OCI-LY7 (cell line): ENCODE measurements at regions not wholly inside any gene's neighbourhood (a gene's known extent, or its start where the extent isn't known, plus 50 kb on each side); places are given as distances from the start of the nearest gene placed in this dataset.

Experiments used
- EZH2phosphoT487 ChIP-seq: fragments of 200-600 bp; sonication (generic); IDR thresholded peaks from 2 replicates; pipeline ENCODE4 v1.6.1; 2018; ENCODE audit warnings: low read depth, borderline replicate concordance, mild to moderate bottlenecking, mixed run types, antibody characterized with exemption, low read length, moderate library complexity, mixed read lengths
- TF ChIP-seq, protein P1 (sequence below): fragments of 200-600 bp; sonication (generic); conservative IDR thresholded peaks from 2 replicates; pipeline ENCODE4 v1.5.1; 2014; ENCODE audit warnings: mild to moderate bottlenecking, antibody characterized with exemption, low read length, moderate library complexity, mixed read lengths

DNA sequence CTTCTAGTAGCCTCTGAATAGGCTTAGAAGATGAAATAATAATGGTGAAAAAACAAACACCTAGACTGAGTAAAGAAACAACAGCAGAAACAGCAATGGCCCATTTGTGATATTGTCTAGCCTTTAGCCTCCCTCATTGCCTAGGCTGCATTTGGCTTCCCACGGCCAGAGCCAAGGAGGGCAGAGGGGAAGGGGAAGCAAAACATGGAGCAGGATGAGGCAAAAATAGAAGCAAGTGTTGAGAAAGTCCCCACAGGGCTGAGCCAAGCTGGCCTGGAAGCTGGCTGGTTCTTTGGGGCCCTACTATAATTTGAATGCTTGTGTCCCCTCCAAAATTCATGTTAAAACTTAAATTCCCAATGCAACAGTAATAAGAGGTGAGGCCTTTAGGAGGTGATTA, 60.2 kb upstream of the KSR1 start:
- TF ChIP-seq, protein P1, sequence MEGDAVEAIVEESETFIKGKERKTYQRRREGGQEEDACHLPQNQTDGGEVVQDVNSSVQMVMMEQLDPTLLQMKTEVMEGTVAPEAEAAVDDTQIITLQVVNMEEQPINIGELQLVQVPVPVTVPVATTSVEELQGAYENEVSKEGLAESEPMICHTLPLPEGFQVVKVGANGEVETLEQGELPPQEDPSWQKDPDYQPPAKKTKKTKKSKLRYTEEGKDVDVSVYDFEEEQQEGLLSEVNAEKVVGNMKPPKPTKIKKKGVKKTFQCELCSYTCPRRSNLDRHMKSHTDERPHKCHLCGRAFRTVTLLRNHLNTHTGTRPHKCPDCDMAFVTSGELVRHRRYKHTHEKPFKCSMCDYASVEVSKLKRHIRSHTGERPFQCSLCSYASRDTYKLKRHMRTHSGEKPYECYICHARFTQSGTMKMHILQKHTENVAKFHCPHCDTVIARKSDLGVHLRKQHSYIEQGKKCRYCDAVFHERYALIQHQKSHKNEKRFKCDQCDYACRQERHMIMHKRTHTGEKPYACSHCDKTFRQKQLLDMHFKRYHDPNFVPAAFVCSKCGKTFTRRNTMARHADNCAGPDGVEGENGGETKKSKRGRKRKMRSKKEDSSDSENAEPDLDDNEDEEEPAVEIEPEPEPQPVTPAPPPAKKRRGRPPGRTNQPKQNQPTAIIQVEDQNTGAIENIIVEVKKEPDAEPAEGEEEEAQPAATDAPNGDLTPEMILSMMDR, result no peak
- TF ChIP-seq EZH2phosphoT487, result no peak
